CD4-positive, alpha-beta T cell treated with Interleukin-21 for 1 hour (primary cell): ENCODE measurements at regions not wholly inside any gene's neighbourhood (a gene's known extent, or its start where the extent isn't known, plus 50 kb on each side); places are given as distances from the start of the nearest gene placed in this dataset.
"Not testable (repeated sequence)": the region's sequence is repeated elsewhere in the genome, so short reads cannot be mapped to it uniquely, and the experiment has no call there.

Experiments used
- DNase-seq: peaks from one replicate; pipeline ENCODE4 v3.0.0-alpha.2; 2020

- DNase-seq = no peak
Measured at GRCh38 chr12:46569826-46570439, 197.4 kb upstream of the SLC38A2 start.

- no peak for DNase-seq
Measured at GRCh38 chr12:46567667-46568066, 195.1 kb upstream of the SLC38A2 start.

DNA sequence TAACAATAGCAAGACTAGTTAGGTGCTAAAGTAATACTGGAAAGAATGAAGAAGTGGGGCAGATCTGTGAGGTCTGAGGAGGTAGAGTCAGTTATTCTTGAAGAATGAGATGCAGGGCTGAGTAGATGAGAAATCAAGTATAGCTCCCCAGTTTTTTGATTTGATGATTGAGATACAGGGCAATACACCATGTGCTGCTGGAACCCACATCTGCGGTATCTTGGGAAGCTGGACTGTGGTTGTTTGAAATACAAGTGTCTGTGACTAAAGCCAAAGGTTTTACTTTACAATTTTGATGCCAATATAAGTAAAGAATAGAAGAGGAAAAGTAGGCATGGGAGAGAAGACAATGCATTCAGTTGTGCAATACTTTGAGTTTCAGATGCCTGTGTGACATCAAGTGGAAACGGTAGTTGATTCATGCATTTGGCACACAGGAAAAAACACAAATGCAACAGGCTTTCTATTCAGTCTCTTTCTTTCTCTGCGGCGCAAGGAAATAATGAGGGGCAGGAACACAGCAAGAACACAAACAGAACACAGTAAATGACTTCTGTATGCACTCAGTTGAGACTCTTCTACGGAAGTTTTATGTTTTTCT, 190.2 kb upstream of the SLC38A2 start:
- no peak for DNase-seq

DNA sequence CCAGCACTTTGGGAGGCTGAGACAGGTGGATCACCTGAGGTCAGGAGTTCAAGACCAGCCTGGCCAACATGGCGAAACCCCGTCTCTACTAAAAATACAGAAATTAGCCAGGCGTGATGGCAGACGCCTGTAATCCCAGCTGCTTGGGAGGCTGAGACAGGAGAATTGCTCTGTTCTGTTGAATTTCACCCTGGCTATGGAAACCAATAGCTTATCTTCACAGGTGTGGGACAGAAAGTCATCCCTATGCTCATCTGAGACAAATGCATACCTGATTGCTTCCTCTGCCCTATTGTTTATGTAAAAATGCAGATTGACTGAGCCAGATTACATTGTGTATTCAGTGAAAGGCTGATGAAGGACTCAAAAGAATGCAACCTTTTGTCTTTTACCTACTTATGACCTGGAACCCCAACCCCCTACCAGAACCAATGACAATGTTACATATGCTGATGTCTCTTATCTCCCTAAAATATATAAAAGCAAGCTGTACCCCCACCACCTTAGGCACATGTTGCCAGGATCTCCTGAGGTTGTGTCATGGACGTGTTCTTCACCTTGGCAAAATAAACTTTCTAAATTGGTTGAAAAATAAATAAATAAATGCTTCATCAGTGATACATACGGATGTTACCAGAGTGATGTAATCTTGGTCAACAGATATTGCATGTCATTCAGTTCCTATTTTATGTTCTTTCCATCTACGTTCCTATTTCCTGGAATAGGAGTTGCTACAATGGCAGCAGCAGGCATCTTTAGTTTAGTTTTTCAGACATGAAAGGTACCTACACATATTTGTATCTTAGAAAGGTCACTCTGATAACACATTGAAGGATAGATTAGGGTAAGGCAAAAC, 189.4 kb upstream of the SLC38A2 start:
- DNase-seq = not testable (repeated sequence)

DNA sequence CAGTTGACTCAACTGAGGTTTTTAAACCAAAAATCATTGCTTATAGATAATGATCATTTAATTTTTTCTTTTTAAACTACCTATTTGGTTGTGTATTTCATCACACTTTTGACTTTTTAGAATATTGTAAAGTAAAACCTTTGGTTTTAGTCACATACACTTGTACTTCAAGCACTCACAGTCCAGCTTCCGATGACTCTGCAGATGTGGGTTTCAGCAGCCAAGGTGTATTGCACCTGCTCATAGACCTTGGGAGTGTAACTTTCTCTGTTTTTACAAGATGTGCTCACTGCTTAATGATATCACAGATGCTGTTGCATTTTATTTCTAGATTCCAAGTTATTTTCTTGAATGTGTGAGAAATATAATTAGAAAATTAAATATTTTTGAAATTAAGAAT, 188.3 kb upstream of the SLC38A2 start:
- DNase-seq = no peak

DNA sequence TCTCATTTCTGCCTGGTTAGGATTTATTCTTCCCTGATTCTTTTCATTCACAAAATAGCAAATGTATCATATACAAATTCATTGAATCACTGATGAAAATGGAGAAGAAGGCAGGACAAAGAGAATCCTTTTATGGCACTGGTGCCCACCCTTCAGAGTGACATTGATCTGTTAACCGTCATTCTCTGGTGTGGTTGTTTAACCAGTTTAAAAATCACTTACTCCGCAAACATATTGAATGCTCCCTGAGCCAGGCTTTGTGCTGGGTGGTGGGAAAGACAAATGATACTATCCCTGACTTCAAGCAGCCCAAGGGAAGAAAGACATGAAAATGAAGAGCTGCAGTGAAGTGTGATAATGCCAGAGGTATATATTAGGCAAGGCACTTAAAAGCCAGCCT, 187.5 kb upstream of the SLC38A2 start:
- DNase-seq = no peak

DNA sequence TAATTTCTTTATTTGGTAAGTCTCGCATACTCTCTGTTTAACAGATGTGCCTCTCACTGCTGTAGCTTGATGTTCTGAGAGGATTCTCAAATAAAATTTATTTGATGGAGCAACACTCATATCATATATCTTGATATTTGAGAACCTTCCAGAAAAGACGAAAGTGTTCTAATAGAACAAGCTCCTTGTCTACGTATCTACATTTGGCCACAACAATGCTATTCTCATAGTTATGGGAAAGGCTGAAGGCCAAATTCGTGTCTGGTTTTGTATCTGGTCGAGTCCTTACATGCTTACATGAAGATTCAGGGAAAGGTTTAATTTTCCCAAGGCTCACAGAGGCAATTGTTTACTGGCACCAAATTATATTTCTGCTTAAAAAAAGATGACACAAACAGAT, 186.7 kb upstream of the SLC38A2 start:
- no peak for DNase-seq

DNA sequence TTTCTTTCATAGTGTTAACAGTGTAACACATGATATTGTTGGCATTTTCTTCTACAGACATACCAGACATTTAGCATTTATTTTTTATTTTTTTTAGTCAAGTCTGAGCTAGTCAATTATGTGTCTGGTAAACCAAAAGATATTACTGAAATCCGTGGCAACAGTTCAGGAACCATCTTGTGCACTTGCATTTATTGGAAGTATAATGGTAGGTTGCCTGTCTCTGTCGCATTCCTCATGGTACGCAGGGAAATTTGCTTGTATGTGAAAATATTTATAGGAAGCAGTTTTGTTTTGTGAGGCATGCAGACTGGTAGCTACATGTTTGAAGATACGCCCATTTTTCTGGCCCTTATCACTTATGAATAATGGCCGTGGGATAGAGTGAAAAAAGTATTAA, 186.1 kb upstream of the SLC38A2 start:
- DNase-seq = no peak

- no peak for DNase-seq
Measured at GRCh38 chr12:46557539-46558373, 185.2 kb upstream of the SLC38A2 start.

GRCh38 chr12:46556819-46557524, 184.4 kb upstream of the SLC38A2 start:
- no peak for DNase-seq

DNA sequence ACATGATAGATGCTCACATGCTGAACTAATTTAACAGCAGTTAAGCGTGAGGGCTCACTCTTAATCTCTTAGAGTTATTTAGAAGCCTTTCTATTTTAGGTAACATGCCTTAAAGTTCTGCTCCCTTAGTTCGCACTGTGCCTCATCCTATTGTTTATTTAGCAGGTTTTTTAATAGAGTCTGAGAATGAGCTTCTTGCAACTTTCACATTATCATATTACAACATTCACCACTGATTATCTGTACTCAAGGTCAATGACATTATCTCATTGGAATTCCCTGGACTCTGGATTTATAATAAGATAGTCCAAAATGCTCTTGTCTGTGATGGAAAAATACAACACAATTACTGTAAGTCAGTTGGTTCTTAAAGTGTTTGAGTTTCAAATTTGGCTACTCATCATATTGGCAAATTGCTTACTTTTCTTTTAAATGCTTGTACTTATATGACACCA, 183.6 kb upstream of the SLC38A2 start:
- DNase-seq = no peak

- DNase-seq = no peak
Measured at GRCh38 chr12:46555406-46555852, 182.9 kb upstream of the SLC38A2 start.

DNA sequence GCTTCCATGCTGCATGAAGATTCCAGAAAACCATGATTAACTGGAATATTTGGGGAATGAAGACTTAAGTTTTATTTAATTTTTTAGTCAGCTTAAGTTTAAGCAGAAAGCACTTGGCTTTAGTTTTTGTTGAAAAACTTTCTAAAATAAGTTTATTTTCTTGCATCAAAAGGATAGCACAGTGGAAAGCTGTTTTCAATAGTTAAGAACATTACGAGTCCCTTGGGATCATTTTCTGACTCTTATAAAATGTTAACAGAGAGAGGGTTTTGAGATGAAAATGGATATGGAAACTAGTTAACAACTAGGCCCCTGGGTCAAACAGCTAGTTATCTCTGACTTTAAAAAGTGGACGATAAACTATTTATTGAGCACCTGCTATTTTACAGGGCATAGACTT, 181.9 kb upstream of the SLC38A2 start:
- DNase-seq = no peak

- no peak for DNase-seq
Measured at GRCh38 chr12:46553911-46554310, 181.3 kb upstream of the SLC38A2 start.

DNA sequence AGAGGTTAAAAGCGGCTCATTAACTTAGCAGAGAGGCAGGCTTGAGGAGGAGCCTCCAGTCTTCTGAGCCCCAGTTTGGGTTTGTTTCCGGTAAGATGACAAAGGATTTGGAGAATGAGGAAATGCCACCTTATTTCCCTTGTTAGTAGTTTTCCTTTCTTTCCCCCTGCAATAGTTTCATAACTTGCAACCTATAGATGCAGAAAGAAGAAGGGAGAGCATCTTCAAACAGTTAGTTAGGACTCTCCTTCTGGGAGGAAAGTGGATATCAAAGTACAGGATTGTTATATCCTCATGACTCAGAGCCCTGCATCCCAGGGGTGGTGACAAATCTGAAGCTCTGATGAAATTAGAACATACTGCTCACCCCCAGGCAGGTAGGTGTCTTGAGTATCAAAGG, 180.7 kb upstream of the SLC38A2 start:
- no peak for DNase-seq

GRCh38 chr12:46550266-46550879, 177.8 kb upstream of the SLC38A2 start:
- no peak for DNase-seq

DNA sequence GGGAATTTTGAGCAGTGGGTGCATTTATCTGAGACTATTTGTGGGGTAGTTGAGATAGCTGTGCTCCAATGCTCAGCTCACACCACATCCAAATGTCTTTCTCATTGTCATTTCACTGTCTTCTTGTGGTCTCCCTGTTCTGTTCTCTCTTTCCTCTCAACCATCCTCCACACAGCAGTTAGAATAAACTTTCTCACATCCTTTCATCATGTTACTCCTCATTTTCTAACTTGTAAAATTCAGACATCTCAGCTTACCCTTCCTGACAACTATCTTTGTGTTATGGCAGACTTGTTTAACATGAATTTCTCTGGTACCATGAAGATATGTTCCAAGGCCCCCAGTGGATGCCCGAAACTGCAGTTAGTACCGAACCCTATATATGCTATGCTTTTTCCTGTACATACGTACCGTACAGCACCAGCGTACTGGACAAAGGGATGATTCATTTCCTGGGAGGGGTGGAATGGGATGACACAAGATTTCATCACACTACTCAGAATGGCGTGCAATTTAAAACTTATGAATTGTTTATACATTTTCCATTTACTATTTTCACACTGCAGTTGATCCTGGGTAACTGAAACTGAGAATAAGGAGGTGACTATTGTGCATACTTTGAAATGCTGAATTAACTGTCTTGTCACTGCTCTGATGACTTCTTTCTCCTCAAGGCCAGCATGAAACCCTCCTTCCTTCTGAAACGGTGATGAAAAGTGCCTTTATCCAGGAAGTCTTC, 177.1 kb upstream of the SLC38A2 start:
- no peak for DNase-seq

GRCh38 chr12:46548605-46549071, 176.1 kb upstream of the SLC38A2 start:
- DNase-seq = no peak

- no peak for DNase-seq
Measured at GRCh38 chr12:46547421-46548354, 175.1 kb upstream of the SLC38A2 start.
